Effector memory CD4-positive, alpha-beta T cell (primary cell): ENCODE measurements at regions not wholly inside any gene's neighbourhood (a gene's known extent, or its start where the extent isn't known, plus 50 kb on each side); places are given as distances from the start of the nearest gene placed in this dataset.

ENCODE experiments used
- DNase-seq, 3 donors: peaks; one replicate each; pipeline ENCODE4 v3.0.0-alpha.2; 2020
- H3K27ac ChIP-seq: 2 replicates; pipeline ENCODE4 v1.7.0; 2013; ENCODE audit warnings: mild to moderate bottlenecking, low read length, moderate library complexity; ENCODE audit not compliant: insufficient read depth, poor library complexity, severe bottlenecking
- H3K27me3 ChIP-seq: replicated peaks from 2 replicates; pipeline ENCODE4 v1.7.0; 2013; ENCODE audit warnings: mild to moderate bottlenecking, low read length; ENCODE audit not compliant: insufficient read depth, control insufficient read depth, poor library complexity, severe bottlenecking
- H3K36me3 ChIP-seq: 2 replicates; pipeline ENCODE4 v1.7.0; 2013; ENCODE audit warnings: mild to moderate bottlenecking, low read length, moderate library complexity; ENCODE audit not compliant: control insufficient read depth, insufficient read depth
- H3K4me1 ChIP-seq: 2 replicates; pipeline ENCODE4 v1.7.0; 2013; ENCODE audit warnings: low read length, mild to moderate bottlenecking; ENCODE audit not compliant: control insufficient read depth, insufficient read depth, poor library complexity, severe bottlenecking
- H3K4me3 ChIP-seq: 2 replicates; pipeline ENCODE4 v1.7.0; 2013; ENCODE audit warnings: low read length, low read depth, mild to moderate bottlenecking; ENCODE audit not compliant: insufficient read depth, poor library complexity, severe bottlenecking
- H3K9me3 ChIP-seq: 2 replicates; pipeline ENCODE4 v1.7.0; 2013; ENCODE audit warnings: mild to moderate bottlenecking, low read length, moderate library complexity; ENCODE audit not compliant: control insufficient read depth

GRCh38 chr12:24075650-24076049 lies 126.2 kb upstream of the SOX5 start:
- H3K4me3 ChIP-seq, result no peak overlapping the region
- no peaks in the 10 kb centered on the region for H3K9me3 ChIP-seq
- H3K4me1 ChIP-seq, result no peaks in the 10 kb centered on the region
- no peak overlapping the region for H3K27ac ChIP-seq
- H3K36me3 ChIP-seq, result no peaks in the 10 kb centered on the region
- DNase-seq, result no peak
- no peaks in the 10 kb centered on the region for H3K27me3 ChIP-seq

DNA sequence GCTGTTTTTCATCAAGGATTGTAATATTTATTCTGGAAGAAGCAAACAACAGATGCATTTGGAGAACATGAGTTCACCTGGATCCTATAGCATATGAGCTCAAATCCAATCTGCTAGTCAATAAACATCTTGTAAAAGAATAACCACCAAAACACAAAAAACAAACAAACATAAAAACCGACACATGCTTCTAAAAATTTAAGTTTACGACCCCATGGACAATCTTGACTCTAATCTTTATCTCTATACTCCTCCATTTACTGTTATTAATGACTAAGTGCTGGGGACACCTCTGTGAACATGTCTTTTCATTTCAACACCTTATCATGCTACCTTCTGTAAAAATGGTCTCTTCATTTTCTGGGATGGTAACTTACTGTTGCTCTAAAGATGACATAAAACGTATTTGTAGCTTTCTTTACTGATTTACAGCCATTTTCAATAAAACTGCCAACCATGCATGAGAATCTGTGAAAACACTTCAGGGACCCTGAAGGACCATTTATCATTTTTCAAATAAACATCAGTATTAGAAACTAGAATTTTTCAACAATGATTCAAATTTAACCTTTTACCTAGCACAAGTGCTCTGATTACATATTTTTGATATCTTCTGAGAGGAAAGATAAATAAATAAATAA lies 123.8 kb upstream of the SOX5 start:
- no peak for DNase-seq
- Histone ChIP-seq H3K9me3 (no peaks in the 10 kb centered on the region), H3K4me3 (no peak overlapping the region), H3K4me1 (no peaks in the 10 kb centered on the region), H3K27ac (no peak overlapping the region), H3K27me3 (no peaks in the 10 kb centered on the region), H3K36me3 (no peaks in the 10 kb centered on the region)

DNA sequence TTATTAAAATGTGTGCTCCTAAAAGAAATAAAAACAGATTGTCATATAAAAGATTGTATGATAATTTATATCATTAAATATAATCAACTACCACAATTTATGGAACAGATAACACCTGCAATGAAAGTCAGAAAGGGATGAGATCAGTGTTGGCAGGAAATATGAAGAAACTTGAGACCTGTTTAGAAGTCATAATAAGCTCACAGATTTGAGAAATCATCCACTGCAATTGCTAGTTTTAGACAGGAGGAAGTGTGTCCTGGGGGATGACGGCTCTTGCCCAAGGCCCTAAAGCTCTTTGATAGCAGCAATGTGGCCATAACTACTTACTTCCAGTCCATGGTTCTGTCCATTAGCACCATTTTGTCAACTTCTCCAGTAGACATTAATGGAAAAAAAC lies 122.8 kb upstream of the SOX5 start:
- Histone ChIP-seq H3K4me3 (no peak overlapping the region), H3K36me3 (no peaks in the 10 kb centered on the region), H3K27ac (no peak overlapping the region), H3K27me3 (no peaks in the 10 kb centered on the region), H3K9me3 (no peaks in the 10 kb centered on the region), H3K4me1 (no peaks in the 10 kb centered on the region)
- no peak for DNase-seq

GRCh38 chr12:24071842-24072241 lies 122.4 kb upstream of the SOX5 start:
- H3K4me3 ChIP-seq, result no peak overlapping the region
- no peaks in the 10 kb centered on the region for H3K27me3 ChIP-seq
- no peak overlapping the region for H3K27ac ChIP-seq
- no peaks in the 10 kb centered on the region for H3K36me3 ChIP-seq
- no peaks in the 10 kb centered on the region for H3K4me1 ChIP-seq
- H3K9me3 ChIP-seq, result no peaks in the 10 kb centered on the region
- no peak for DNase-seq

- no peaks in the 10 kb centered on the region for H3K9me3 ChIP-seq
- H3K27ac ChIP-seq, result no peak overlapping the region
- H3K4me1 ChIP-seq, result no peaks in the 10 kb centered on the region
- no peaks in the 10 kb centered on the region for H3K27me3 ChIP-seq
- no peak for DNase-seq
- no peak overlapping the region for H3K4me3 ChIP-seq
- no peaks in the 10 kb centered on the region for H3K36me3 ChIP-seq
These were observed 120.3 kb upstream of the SOX5 start for GRCh38 chr12:24069532-24070395.

DNA sequence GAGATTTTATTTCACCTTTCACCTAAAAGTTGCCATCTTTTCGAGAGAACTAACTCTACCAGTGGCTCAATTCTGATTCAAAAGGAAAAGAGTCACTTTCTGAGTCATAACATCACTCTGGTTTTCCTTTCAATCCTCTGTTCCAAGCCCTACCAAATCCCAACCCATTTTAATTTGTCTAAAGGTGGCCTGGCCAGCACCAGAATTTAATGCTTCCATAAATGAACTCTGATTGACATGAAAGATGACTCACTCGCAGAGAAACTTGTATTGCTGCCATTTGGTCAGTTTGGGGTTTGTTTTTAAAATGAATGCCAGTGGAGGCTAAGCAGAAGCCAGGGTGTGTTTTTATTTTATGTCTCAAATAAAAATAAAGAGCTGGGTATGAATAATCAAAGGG lies 117.4 kb upstream of the SOX5 start:
- Histone ChIP-seq H3K9me3 (no peaks in the 10 kb centered on the region), H3K27me3 (no peaks in the 10 kb centered on the region), H3K36me3 (no peaks in the 10 kb centered on the region), H3K27ac (no peak overlapping the region), H3K4me1 (no peaks in the 10 kb centered on the region), H3K4me3 (no peak overlapping the region)
- DNase-seq, result no peak

DNA sequence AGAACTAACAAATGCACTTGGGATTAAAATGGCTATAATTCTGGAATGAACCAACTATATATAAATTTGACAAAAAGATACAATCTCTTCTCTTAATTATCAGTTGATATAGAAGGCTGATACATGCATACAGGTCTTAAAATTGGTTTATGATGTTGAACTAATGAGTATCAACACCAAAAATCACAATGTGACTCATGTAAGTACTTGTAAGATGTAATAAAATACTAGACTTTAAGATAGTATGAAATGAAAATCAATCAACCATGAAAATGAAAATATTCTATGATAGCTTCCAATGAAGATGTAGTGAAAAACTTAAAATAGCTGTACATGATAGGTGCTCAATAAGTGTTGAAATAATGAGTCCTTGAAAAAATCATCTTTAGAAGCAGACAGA lies 116.6 kb upstream of the SOX5 start:
- Histone ChIP-seq H3K36me3 (no peaks in the 10 kb centered on the region), H3K27ac (no peak overlapping the region), H3K9me3 (no peaks in the 10 kb centered on the region), H3K4me1 (no peaks in the 10 kb centered on the region), H3K4me3 (no peak overlapping the region), H3K27me3 (no peaks in the 10 kb centered on the region)
- DNase-seq, result no peak

DNA sequence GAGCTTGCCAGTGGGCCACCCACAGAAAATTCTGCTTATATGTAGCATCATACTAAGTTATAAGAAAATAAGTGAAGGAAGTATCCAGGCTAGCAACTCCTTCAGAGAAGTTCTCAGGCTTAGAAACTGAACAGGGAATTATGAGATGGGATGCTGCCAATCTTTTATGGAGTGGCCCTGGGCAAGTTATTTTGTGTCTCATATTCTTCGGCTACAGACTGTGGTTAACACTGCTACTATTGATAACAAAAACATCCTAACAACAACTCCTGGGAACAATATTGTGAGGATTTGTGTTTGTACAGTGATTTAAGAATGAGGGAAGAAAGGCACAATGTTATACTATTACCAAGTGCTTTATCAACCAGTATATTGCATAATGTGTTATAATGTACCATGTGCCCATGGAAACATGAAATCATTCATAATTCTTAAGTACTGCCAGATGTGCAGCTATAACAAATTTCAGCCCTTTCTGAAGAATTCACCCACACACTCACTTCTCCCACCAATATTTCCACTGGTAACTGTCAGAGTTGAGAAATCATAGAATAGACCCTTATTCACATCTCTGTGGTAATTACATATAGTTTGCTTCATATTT lies 113.3 kb upstream of the SOX5 start:
- Histone ChIP-seq H3K4me1 (no peaks in the 10 kb centered on the region), H3K36me3 (no peaks in the 10 kb centered on the region), H3K9me3 (no peaks in the 10 kb centered on the region), H3K27me3 (no peaks in the 10 kb centered on the region), H3K27ac (no peak overlapping the region), H3K4me3 (no peak overlapping the region)
- no peak for DNase-seq

GRCh38 chr12:24060089-24060488 lies 110.6 kb upstream of the SOX5 start:
- H3K4me1 ChIP-seq, result no peaks in the 10 kb centered on the region
- no peak for DNase-seq
- no peaks in the 10 kb centered on the region for H3K27me3 ChIP-seq
- H3K36me3 ChIP-seq, result no peaks in the 10 kb centered on the region
- H3K9me3 ChIP-seq, result no peaks in the 10 kb centered on the region
- no peak overlapping the region for H3K27ac ChIP-seq
- H3K4me3 ChIP-seq, result no peak overlapping the region

DNA sequence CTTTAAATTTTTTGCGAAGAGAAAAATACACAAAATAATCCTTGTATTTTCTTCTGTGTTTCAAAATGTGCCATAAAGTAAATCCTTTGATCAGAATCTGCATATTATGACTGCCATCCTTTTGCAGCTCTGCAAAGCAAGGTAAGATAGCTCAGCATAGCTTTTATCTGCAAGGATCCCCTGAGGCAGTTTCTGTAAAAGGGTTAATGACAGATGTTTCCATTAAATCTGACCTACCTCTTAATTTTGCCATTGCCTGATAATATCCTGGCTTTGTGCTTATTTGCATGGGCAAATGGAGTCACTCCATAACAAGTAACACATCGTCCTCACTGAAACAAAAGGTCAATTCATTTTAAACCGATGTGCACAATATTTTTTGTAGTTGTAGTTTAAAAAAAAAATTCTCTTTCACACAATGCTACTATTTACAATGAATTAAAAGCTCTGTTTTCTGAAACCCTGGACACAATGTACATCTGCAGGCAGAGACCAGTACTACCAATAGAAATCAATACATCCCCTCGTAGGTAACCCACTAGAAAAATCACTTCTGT lies 108.5 kb upstream of the SOX5 start:
- no peak overlapping the region for H3K27ac ChIP-seq
- DNase-seq, result no peak
- no peaks in the 10 kb centered on the region for H3K27me3 ChIP-seq
- no peak overlapping the region for H3K4me3 ChIP-seq
- H3K36me3 ChIP-seq, result no peaks in the 10 kb centered on the region
- H3K4me1 ChIP-seq, result no peaks in the 10 kb centered on the region
- H3K9me3 ChIP-seq, result no peaks in the 10 kb centered on the region
